ENCODE measurements at regions not wholly inside any gene's neighbourhood (a gene's known extent, or its start where the extent isn't known, plus 50 kb on each side); places are given as distances from the start of the nearest gene placed in this dataset.

GRCh38 chr6:27157459-27158315 lies 89.8 kb upstream of the PRSS16 start (continued):
- TF ChIP-seq MEIS2 (CRISPR knock-in tag; IDR thresholded peaks at IDR 0.05): no peak; the same call in 1 of the 2 replicates
- no peak for TF ChIP-seq DNMT1 (CRISPR knock-in tag; IDR thresholded peaks at IDR 0.05)
- TF ChIP-seq ZNF121 (CRISPR knock-in tag; IDR thresholded peaks at IDR 0.05): no peak
- no peak for TF ChIP-seq ZNF180 (CRISPR knock-in tag; IDR thresholded peaks at IDR 0.05; ENCODE audit: borderline replicate concordance, low read depth)
- TF ChIP-seq SNRNP70 (IDR thresholded peaks at IDR 0.05; ENCODE audit: low read depth, low read length): no peak
- TF ChIP-seq ZNF772 (CRISPR knock-in tag; IDR thresholded peaks at IDR 0.05): 0 out of 2 replicates have a peak, but pooled peaks have one; percentile 28
- TF ChIP-seq GTF2F1 (IDR thresholded peaks at IDR 0.05; ENCODE audit: low read length): no peak
- TF ChIP-seq THAP8 (CRISPR knock-in tag; IDR thresholded peaks at IDR 0.05; ENCODE audit: borderline replicate concordance): no peak
- no peak for TF ChIP-seq E2F5 (CRISPR knock-in tag; conservative IDR thresholded peaks at IDR 0.05)
- TF ChIP-seq MAFK (conservative IDR thresholded peaks at IDR 0.05 in 1 of 2, IDR thresholded peaks at IDR 0.05 in 1 of 2; ENCODE audit: low read length in 2 of 2): no peak
- TF ChIP-seq ZNF441 (CRISPR knock-in tag; IDR thresholded peaks at IDR 0.05; ENCODE audit: borderline replicate concordance): no peak
- 0 out of 2 replicates have a peak, but pooled peaks have one; percentile 40 for TF ChIP-seq RFXAP (CRISPR knock-in tag; IDR thresholded peaks at IDR 0.05; ENCODE audit: borderline replicate concordance)
- no peak for TF ChIP-seq SRSF1 (optimal IDR thresholded peaks at IDR 0.05; ENCODE audit: low read depth, low read length)
- TF ChIP-seq KDM2A (CRISPR knock-in tag; IDR thresholded peaks at IDR 0.05; ENCODE audit: borderline replicate concordance, low read depth): peak; percentile 10; the same call in 1 of the 2 replicates
- TF ChIP-seq, protein P1, sequence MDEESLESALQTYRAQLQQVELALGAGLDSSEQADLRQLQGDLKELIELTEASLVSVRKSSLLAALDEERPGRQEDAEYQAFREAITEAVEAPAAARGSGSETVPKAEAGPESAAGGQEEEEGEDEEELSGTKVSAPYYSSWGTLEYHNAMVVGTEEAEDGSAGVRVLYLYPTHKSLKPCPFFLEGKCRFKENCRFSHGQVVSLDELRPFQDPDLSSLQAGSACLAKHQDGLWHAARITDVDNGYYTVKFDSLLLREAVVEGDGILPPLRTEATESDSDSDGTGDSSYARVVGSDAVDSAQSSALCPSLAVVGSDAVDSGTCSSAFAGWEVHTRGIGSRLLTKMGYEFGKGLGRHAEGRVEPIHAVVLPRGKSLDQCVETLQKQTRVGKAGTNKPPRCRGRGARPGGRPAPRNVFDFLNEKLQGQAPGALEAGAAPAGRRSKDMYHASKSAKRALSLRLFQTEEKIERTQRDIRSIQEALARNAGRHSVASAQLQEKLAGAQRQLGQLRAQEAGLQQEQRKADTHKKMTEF (CRISPR knock-in tag; IDR thresholded peaks at IDR 0.05): 0 out of 2 replicates have a peak, but pooled peaks have one; percentile 16
- no peak for TF ChIP-seq GABPB1 (CRISPR knock-in tag; IDR thresholded peaks at IDR 0.05)
- TF ChIP-seq HOMEZ (CRISPR knock-in tag; IDR thresholded peaks at IDR 0.05; ENCODE audit: low read depth): no peak
- TF ChIP-seq NCOA1 (CRISPR knock-in tag; IDR thresholded peaks at IDR 0.05): no peak
- no peak for TF ChIP-seq ZNF775 (CRISPR knock-in tag; IDR thresholded peaks at IDR 0.05; ENCODE audit: borderline replicate concordance)
- TF ChIP-seq, protein P2, sequence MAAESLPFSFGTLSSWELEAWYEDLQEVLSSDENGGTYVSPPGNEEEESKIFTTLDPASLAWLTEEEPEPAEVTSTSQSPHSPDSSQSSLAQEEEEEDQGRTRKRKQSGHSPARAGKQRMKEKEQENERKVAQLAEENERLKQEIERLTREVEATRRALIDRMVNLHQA (CRISPR knock-in tag; IDR thresholded peaks at IDR 0.05): no peak
- TF ChIP-seq ZFP36 (IDR thresholded peaks at IDR 0.05; ENCODE audit: borderline replicate concordance, low read depth, low read length, partially characterized antibody): no peak
- TF ChIP-seq, protein P3, sequence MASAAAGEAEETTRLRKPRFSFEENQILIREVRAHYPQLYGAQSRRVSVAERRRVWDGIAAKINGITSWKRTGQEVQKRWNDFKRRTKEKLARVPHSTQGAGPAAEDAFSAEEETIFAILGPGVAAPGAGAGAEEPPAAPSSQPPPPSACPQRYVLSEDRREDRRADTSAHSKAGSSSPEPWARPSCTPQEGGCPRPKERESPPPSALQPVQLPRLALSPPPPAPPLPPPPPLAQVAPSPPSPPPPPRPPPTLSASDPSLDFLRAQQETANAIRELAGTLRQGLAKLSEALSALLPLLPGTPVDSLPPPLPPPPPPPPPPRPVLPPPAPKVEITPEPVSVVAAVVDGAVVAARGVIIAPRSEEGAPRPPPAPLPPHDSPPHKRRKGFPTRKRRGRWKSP (CRISPR knock-in tag; IDR thresholded peaks at IDR 0.05): 0 out of 2 replicates have a peak, but pooled peaks have one; percentile 20
- TF ChIP-seq FOXA3 (CRISPR knock-in tag; IDR thresholded peaks at IDR 0.05): peak; percentile 39; the same call in 1 of the 2 replicates

All from HepG2 (cell line).